ELF-1 (cell line): ENCODE measurements at regions not wholly inside any gene's neighbourhood (a gene's known extent, or its start where the extent isn't known, plus 50 kb on each side); places are given as distances from the start of the nearest gene placed in this dataset.

Experiments used
- DNase-seq: peaks from one replicate; pipeline ENCODE4 v3.0.0-alpha.2; 2016; ENCODE audit warnings: low read depth, low spot score

DNA sequence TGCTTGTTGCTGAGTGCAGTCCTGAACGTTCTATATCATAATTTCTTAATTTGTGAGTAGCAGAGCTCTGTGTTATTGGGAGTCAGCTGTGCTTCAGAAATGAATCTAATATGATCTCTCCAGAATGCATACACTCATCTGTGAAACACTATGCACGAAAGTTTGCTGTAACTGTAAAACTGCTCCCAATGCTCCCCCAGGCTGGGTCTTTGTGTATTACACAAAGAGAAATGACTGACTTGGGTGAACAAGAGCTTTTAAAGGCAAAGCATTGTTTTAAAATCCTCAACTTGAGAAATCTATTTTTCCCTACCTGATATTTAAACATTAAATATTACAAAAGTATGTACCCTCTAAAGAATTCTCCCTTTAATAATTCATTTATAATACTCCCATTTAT lies 636.7 kb upstream of the KIF2B start:
- no peak for DNase-seq

- DNase-seq, result no peak
Measured at GRCh38 chr17:53176629-53177028, 646.1 kb upstream of the KIF2B start.

DNA sequence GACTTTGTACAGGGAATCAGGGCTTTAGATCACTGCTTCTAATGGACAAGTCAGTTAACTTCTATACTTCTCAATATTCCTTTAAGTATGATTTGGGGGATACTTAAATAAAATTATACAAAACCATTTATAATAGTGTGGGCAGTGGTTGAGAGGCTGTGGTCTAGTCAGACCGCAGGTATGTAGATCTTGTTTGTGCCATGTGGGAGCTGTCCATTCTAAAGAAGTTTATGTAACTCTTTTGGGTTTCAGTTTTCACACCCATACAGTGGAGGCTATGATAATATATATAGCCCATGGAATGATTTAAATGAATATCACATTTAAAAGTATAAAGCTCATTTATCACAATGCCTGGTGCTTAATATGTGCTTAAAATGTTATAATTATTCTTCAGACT lies 654.3 kb upstream of the KIF2B start:
- no peak for DNase-seq

- no peak for DNase-seq
Measured at GRCh38 chr17:53166731-53167130, 656.0 kb upstream of the KIF2B start.

DNA sequence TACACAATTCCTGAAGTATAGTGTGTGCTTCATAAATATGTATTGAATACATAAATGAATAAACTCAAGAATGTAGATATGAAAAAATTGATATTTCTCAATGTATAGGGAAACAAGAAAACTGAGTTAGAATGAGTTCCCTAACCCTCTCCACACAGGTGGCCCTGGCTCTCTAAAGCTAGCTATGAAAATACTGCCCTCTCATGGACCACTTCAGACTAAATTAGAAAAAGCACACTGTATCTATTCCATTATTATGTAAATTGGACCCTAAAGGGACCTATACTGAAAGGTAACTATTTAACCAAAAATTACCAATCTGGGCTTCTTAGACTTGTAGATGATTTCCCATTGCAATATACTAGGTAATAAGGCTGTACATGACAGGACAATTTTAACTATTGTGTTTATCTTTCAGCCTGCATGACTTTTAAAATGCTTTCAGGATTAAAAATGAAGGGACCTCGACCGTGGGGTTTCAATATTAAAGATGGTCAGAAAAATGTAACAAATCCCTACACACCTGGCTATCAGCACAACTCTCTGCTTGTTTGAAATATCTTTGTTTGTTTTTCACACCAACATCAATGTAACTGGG lies 672.5 kb upstream of the KIF2B start:
- no peak for DNase-seq

DNA sequence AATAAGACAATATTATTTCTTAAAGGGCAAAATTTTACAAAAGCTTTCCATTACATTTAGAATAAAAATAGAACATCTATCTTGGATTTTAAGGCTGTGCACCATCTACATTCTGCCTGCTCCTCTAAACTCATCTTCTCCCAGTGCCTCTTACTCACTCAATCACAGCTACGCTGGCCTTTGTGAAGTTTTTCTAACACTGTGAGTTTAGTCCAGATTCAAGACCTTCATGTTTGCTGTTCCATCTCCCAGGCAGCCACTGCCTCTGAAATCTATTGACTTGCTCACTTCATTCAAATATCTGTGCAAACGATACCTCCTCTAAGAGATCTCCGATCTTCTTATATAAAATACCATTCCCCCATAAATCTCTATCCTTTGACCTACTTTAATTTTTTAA lies 673.4 kb upstream of the KIF2B start:
- DNase-seq, result no peak

DNA sequence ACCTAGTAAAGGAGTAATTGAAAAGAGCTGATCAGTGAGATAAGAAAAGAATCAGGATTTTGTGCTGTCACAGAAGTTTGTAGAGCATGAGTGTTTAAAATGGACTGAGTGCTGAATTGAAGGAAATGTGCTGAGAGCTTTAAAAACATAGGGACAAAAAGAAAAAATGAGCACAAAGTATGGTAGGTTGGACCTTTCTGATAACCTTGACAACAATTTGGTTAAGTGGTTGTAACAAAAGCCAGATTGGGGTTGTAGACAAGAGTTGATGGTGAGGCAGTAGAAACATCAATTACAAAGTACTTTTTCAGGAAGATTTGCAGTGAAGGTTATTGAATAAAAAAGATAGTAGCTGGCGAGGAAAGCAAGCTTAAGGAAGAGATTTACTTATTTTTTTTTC lies 674.7 kb upstream of the KIF2B start:
- DNase-seq, result no peak

DNA sequence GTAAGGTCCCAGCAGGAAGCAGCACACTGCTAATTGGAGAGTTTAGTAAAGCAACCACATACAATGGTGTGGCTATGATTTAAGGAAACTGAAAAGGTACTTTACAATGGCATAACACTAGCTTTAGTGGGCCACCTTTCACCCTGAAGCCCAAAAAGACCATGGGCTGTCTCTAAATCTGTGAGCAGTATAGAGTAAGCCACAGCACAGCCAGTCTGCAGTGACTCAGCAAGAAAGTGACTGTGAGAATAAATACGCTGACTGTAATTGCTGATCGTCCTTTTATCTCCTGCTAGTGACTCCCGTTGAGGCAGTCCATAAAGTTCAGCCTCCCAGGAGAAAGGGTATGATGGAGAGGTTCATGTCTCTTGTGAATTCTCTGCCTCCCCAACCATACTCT lies 679.8 kb upstream of the KIF2B start:
- DNase-seq, result peak; percentile 51

DNA sequence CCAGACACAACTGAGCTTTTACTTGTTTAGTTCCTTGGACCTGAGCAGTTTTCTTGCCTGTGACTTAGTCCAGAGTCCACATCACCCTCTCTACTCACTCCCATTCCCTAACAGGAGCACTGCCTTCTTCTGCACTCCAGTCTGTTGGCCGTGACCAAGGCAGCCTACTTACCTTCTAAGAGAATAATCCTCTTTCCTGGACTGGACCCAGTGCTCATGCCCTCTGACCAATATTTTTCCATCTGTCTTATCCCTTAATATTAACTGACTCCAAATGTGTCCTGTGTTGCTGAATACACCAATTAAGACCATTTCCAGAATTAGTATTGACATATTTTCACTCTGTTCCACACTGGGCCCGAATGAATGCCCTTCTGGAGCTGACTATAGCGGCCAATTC lies 681.0 kb upstream of the KIF2B start:
- peak; percentile 1 for DNase-seq

DNA sequence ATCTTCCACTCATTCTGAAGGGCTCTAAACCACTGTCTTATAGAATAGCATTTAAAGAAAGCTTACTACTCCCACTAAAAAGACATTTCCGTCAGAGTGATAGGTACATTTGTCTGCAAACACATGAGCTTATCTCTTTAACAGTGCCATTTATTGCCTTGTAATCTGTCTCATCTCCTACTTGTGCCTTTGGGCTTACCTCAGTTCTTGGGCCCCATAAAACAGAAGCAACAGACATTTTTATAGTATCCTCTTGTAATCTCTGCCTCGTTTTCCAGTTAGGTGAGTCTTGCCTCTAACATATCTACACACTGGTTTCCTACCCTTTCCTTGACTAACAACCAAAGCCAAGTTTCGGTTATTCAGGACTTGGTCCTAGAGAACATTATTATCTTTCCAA lies 681.4 kb upstream of the KIF2B start:
- DNase-seq, result peak; percentile 4

DNA sequence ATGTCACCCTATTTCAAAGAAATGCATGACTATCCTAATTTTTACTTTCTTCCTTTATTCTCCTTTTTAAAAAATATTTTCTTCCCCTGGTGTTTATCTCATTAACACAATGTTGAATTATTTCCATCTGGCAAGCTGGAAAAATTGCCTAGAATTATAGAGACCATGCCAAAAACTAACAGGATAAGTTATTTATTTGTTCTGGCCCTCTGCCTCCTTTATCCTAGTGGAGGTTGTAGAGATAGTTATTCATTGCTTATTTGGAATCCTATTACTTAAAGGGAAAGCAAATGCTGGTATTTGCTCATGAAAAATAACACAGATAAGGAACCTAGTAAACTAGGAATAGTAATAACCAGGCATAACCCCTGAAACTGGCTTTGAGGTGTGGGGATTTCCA lies 684.9 kb upstream of the KIF2B start:
- no peak for DNase-seq

GRCh38 chr17:53135969-53136368 lies 686.8 kb upstream of the KIF2B start:
- DNase-seq, result no peak

DNA sequence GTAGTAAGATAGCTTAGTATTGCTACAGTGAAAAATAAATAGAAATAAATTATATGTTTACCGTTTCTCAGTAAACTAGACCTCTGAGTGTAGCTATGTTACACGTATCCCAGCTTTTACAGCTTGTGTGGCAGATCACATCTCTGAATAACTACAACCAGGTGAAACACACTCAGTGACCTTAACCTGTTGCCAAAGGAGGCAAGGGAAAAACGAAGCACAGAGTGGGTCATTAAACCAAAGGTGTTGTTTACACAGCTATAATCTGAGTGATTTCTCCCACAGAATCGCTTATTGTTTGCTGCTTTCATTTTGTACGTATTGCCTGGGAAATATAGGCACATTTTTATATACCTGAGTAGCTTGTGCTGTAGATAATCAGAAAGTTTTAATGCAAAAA lies 688.2 kb upstream of the KIF2B start:
- DNase-seq, result no peak

DNA sequence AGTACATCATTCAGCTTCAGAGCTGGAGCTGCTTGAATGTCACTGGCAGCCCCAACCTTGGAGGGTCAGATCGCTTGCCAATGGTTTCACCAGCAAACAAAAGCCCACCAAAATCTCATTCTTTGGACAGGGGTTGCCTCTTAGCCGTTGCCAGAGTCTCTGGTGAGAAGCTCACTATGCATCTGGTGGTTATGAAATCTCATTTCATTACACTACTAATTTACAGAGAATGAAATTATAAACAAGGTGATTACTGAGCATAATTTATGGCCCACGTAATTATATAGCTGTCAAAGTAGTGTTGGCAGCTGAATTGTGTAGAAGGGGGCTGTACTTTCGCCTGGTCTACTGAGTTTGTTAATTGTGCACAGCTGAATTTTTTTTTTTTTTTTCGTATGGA lies 688.9 kb upstream of the KIF2B start:
- DNase-seq, result no peak

DNA sequence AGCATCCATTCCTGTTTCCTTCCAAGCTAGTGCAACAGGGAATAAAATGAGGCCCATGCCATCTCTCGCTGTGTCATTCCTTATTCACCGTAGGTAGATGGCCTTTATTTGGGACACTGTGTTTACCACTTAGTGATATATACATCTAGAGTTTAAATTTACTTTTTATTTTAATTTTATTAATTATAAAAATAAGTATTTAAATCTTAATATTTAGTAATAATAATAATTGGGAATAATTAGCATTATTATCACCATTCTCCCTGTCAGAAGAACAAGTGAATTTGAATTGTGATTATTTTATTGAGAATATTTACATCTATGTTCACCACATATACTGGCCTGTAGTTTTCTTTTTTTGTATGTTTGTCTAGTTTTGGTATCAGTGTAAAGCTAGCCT lies 692.9 kb upstream of the KIF2B start:
- DNase-seq, result no peak

DNA sequence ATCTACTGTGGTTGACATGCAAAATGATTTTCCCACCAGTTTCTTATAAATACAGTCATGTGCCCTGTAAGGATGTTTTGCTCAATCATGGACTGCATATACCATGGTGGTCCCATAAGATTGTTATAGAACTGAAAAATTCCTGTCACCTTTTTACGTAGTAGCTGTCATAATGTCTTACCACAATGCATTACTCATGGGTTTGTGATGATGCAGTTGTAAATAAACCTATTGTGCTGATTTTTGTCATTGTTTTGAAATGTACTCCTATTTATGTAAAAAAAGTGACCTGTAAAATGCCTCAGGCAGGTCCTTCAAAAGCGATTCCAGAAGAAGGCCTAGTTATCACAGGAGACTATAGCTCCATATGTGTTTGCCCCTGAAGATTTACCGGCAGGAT lies 695.4 kb upstream of the KIF2B start:
- no peak for DNase-seq

DNA sequence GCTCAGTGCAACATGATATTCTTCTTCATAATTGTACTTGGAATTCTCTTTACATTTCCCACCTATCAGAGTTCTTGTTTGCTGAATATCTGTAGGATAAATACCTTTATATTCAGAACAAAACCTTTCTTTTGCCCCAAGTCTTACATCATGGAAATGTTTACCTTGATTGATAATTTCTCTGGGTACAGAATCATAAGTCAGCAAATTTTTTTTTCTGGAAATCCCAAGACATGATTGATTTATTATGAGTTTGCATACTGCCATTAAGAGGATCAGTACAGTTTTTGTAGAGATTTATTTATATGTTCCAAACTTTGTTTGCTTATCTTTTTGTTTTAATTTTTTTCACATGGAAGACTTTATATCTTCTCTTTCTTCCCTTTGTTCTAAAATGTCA lies 699.8 kb upstream of the KIF2B start:
- DNase-seq, result no peak

- DNase-seq, result no peak
Measured at GRCh38 chr17:53119773-53120172, 703.0 kb upstream of the KIF2B start.

GRCh38 chr17:53118948-53119347 lies 703.8 kb upstream of the KIF2B start:
- no peak for DNase-seq

- no peak for DNase-seq
Measured at GRCh38 chr17:53106886-53107285, 715.8 kb upstream of the KIF2B start.

GRCh38 chr17:53101706-53102105 lies 721.0 kb upstream of the KIF2B start:
- DNase-seq, result no peak

DNA sequence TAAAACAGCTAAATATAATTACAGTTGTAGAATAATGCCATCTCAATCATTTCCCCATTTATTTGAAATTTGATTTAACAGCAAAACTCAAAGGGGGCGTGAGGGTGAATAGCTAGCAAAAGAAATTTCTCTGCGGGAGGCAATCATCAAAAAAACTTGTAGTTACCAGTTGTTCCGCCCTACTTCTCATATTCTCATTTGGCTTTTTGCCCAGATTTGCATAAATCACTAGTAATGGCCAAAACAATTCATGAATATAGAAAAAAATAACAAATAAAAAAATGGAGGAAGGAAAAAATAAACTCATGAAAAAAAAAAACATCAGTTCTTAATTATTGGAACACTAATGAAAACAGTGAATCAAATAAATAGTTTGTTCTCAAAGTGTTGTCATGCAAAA lies 722.6 kb upstream of the KIF2B start:
- no peak for DNase-seq

- no peak for DNase-seq
Measured at GRCh38 chr17:53093391-53093790, 729.3 kb upstream of the KIF2B start.

- DNase-seq, result no peak
Measured at GRCh38 chr17:53092072-53092471, 730.7 kb upstream of the KIF2B start.

- DNase-seq, result no peak
Measured at GRCh38 chr17:53090770-53091169, 732.0 kb upstream of the KIF2B start.
